ENCODE measurements at regions not wholly inside any gene's neighbourhood (a gene's known extent, or its start where the extent isn't known, plus 50 kb on each side); places are given as distances from the start of the nearest gene placed in this dataset.
A peak's percentile ranks its signal among the peaks of the same experiment; 100 is the strongest.

- Histone ChIP-seq H3K9ac (ENCODE audit: insufficient read depth, low read depth, low read length) (no peak overlapping the region), H3K9me3 (ENCODE audit: low read length) (no peaks in the 10 kb centered on the region), H3K4me2 (ENCODE audit: low read depth, low read length) (no peak overlapping the region), H2AFZ (ENCODE audit: low read length) (no peak overlapping the region), H3K4me3 (replicated peaks in 1 of 3; ENCODE audit: insufficient read depth in 1 of 3, low read depth in 2 of 3, low read length in 3 of 3) (no peak overlapping the region), H4K20me1 (ENCODE audit: insufficient read depth, low read length) (no peaks in the 10 kb centered on the region), H3K36me3 (replicated peaks in 1 of 2; ENCODE audit: control insufficient read depth in 1 of 2, insufficient read depth in 2 of 2, low read length in 2 of 2) (no peaks in the 10 kb centered on the region), H3K27me3 (ENCODE audit: control insufficient read depth in 1 of 2, insufficient read depth in 2 of 2, low read length in 2 of 2) (no peaks in the 10 kb centered on the region), H3K27ac (ENCODE audit: extremely low read length, insufficient read depth, low read length) (no peak overlapping the region), H3K4me1 (ENCODE audit: insufficient read depth, low read length) (no peaks in the 10 kb centered on the region), H3K79me2 (ENCODE audit: insufficient read depth, low read length) (no peaks in the 10 kb centered on the region)
- WGBS (ENCODE audit: low lambda C conversion rate), result 3% methylated on average over 2 of the region's 2 CpGs
- no TSS peak for BruUV-seq (replicated peaks)
- no peak for ATAC-seq
- in situ Hi-C loops (cut with HindIII; ENCODE audit: extremely low pct_ligation_motif_present, low pct_unique_long_range_greater_than_20kb) (no loop called here), intact Hi-C loops (cut with micrococcal nuclease; ENCODE audit: unreplicated experiment) (no loop called here)
- FAIRE-seq, result no peak
- CTCF ChIA-PET (ENCODE audit: low intra/inter-chr PET ratio, low total read pairs), result no interaction called here
- no peak for TF ChIP-seq SSRP1 (CRISPR knock-in tag; IDR thresholded peaks at IDR 0.05)
- TF ChIP-seq ZNF883 (CRISPR knock-in tag; IDR thresholded peaks at IDR 0.05; ENCODE audit: not compliant biosample characterization), result no peak
- TF ChIP-seq NFE2L2 (IDR thresholded peaks at IDR 0.05; ENCODE audit: low read length), result peak; percentile 78
- TF ChIP-seq ZNF124 (CRISPR knock-in tag; IDR thresholded peaks at IDR 0.05), result no peak
- TF ChIP-seq HMGXB4 (CRISPR knock-in tag; IDR thresholded peaks at IDR 0.05; ENCODE audit: borderline replicate concordance in 1 of 2, low read depth in 1 of 2), result no peak
- TF ChIP-seq MAFK (conservative IDR thresholded peaks at IDR 0.05 in 1 of 2, IDR thresholded peaks at IDR 0.05 in 1 of 2; ENCODE audit: low read length in 2 of 2), result peak; percentile 79 to 89
- peak; percentile 83 for TF ChIP-seq MAFF (IDR thresholded peaks at IDR 0.05; ENCODE audit: low read depth, low read length)
- no peak for DNase-seq (ENCODE audit: low spot score)
- POLR2A ChIA-PET, result no interaction called here
Measured at GRCh38 chr16:46496701-46497100, 124.5 kb downstream of the SHCBP1 start.

- no peaks in the 10 kb centered on the region for H4K20me1 ChIP-seq (ENCODE audit: insufficient read depth, low read length)
- intact Hi-C loops (cut with micrococcal nuclease; ENCODE audit: unreplicated experiment), result no loop called here
- POLR2A ChIA-PET, result no interaction called here
- no peak overlapping the region for H3K9ac ChIP-seq (ENCODE audit: insufficient read depth, low read depth, low read length)
- DNase-seq (ENCODE audit: low spot score) (peak; percentile 29), FAIRE-seq (peak; percentile 94), ATAC-seq (peak; percentile 90)
- in situ Hi-C loops (cut with HindIII; ENCODE audit: extremely low pct_ligation_motif_present, low pct_unique_long_range_greater_than_20kb), result no loop called here
- H2AFZ ChIP-seq (ENCODE audit: low read length), result no peak overlapping the region
- H3K27ac ChIP-seq (ENCODE audit: extremely low read length, insufficient read depth, low read length), result no peak overlapping the region
- CTCF ChIA-PET (ENCODE audit: low intra/inter-chr PET ratio, low total read pairs), result no interaction called here
- no peaks in the 10 kb centered on the region for H3K79me2 ChIP-seq (ENCODE audit: insufficient read depth, low read length)
- H3K4me2 ChIP-seq (ENCODE audit: low read depth, low read length), result no peak overlapping the region
- TF ChIP-seq ZNF446 (CRISPR knock-in tag; IDR thresholded peaks at IDR 0.05) (no peak), STAG1 (CRISPR knock-in tag; IDR thresholded peaks at IDR 0.05) (peak; percentile 61), CTCF (CRISPR knock-in tag; IDR thresholded peaks at IDR 0.05) (peak; percentile 59)
- no peaks in the 10 kb centered on the region for H3K4me1 ChIP-seq (ENCODE audit: insufficient read depth, low read length)
- no peak overlapping the region for H3K4me3 ChIP-seq (replicated peaks in 1 of 3; ENCODE audit: insufficient read depth in 1 of 3, low read depth in 2 of 3, low read length in 3 of 3)
- H3K36me3 ChIP-seq (replicated peaks in 1 of 2; ENCODE audit: control insufficient read depth in 1 of 2, insufficient read depth in 2 of 2, low read length in 2 of 2), result no peaks in the 10 kb centered on the region
- no peaks in the 10 kb centered on the region for H3K9me3 ChIP-seq (ENCODE audit: low read length)
- BruUV-seq (replicated peaks), result no TSS peak
- H3K27me3 ChIP-seq (ENCODE audit: control insufficient read depth in 1 of 2, insufficient read depth in 2 of 2, low read length in 2 of 2), result no peaks in the 10 kb centered on the region
- 1% methylated on average over 4 of the region's 4 CpGs for WGBS (ENCODE audit: low lambda C conversion rate)
Measured at GRCh38 chr16:46482895-46483294, 138.3 kb downstream of the SHCBP1 start.
